Smooth muscle cell (in vitro differentiated cells): ENCODE measurements at regions not wholly inside any gene's neighbourhood (a gene's known extent, or its start where the extent isn't known, plus 50 kb on each side); places are given as distances from the start of the nearest gene placed in this dataset.

ENCODE experiments used
- DNase-seq: peaks from one replicate; lab custom pipeline; 2025; ENCODE audit not compliant: unreplicated experiment; lab: John Stamatoyannopoulos, UW
- H2AFZ ChIP-seq: fragments of 200-600 bp; sonication (generic); 2 replicates; pipeline ENCODE4 v1.6.0; 2016; ENCODE audit warnings: antibody characterized with exemption, low read depth, mild to moderate bottlenecking
- H3F3A ChIP-seq: fragments of 200-600 bp; sonication (generic); 2 replicates; pipeline ENCODE4 v1.6.0; 2017; ENCODE audit warnings: antibody characterized with exemption, low read depth
- H3K27ac ChIP-seq: fragments of 200-600 bp; sonication (generic); 2 replicates; pipeline ENCODE4 v1.5.1; 2016; ENCODE audit warnings: low read depth, mild to moderate bottlenecking
- H3K27me3 ChIP-seq: fragments of 200-600 bp; sonication (generic); 2 replicates; pipeline ENCODE4 v1.6.1; 2016; ENCODE audit warnings: low read depth, mild to moderate bottlenecking
- H3K36me3 ChIP-seq: fragments of 200-600 bp; sonication (generic); 2 replicates; pipeline ENCODE4 v1.5.1; 2016; ENCODE audit warnings: low read depth
- H3K4me1 ChIP-seq: fragments of 200-600 bp; sonication (generic); 2 replicates; pipeline ENCODE4 v1.5.1; 2016; ENCODE audit warnings: low read depth
- H3K4me2 ChIP-seq: fragments of 200-600 bp; sonication (generic); 2 replicates; pipeline ENCODE4 v1.6.0; 2016; ENCODE audit warnings: mild to moderate bottlenecking
- H3K4me3 ChIP-seq: fragments of 200-600 bp; sonication (generic); 2 replicates; pipeline ENCODE4 v1.5.1; 2016; ENCODE audit warnings: mild to moderate bottlenecking
- H3K79me2 ChIP-seq: fragments of 200-600 bp; sonication (generic); 2 replicates; pipeline ENCODE4 v1.6.0; 2016; ENCODE audit warnings: low read depth, mild to moderate bottlenecking
- H3K9ac ChIP-seq: fragments of 200-600 bp; sonication (generic); 2 replicates; pipeline ENCODE4 v1.6.0; 2016; ENCODE audit warnings: low read depth
- H3K9me3 ChIP-seq: fragments of 200-600 bp; sonication (generic); replicated peaks from 2 replicates; pipeline ENCODE4 v1.5.1; 2016; ENCODE audit warnings: low read depth
- H4K20me1 ChIP-seq: fragments of 200-600 bp; sonication (generic); 2 replicates; pipeline ENCODE4 v1.6.0; 2016; ENCODE audit warnings: low read depth
- WGBS: methylation state at CpG from one replicate; pipeline ENCODE4 v1.1.7; 2016; ENCODE audit warnings: low lambda C conversion rate; 5-methylcytosine and 5-hydroxymethylcytosine counted together
- TF ChIP-seq, protein P1 (sequence below): fragments of 200-600 bp; sonication (generic); IDR thresholded peaks from 2 replicates; pipeline ENCODE4 v1.5.1; 2017; ENCODE audit warnings: borderline replicate concordance, mild to moderate bottlenecking, antibody characterized with exemption; ENCODE audit not compliant: insufficient read depth, poor library complexity, severe bottlenecking

DNA sequence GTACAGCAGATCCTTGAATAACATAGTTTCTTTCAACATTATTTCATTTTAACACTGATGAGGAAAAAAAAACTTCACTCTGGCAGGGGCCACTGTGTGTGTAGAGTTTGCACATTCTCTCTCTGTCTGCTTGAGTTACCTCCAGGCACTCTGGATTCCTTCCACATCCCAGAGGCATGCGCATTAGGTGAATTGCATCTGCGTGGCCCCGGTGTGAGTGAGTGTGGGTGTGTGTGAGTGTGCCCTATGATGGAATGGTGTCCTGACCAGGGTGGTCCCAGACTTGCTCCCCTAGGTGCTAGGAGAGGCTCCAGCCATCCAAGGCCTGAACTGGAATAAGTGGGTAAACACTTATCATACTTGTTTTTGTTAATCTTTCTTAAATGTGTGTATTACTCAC is 90.6 kb upstream of the LRIG3 start:
- H3K9ac ChIP-seq = no peak overlapping the region
- no peak for DNase-seq
- H3F3A ChIP-seq = no peaks in the 10 kb centered on the region
- no peaks in the 10 kb centered on the region for H3K9me3 ChIP-seq
- H4K20me1 ChIP-seq = no peaks in the 10 kb centered on the region
- no peaks in the 10 kb centered on the region for H3K27me3 ChIP-seq
- no peak overlapping the region for H3K27ac ChIP-seq
- H3K79me2 ChIP-seq = no peaks in the 10 kb centered on the region
- TF ChIP-seq, protein P1, sequence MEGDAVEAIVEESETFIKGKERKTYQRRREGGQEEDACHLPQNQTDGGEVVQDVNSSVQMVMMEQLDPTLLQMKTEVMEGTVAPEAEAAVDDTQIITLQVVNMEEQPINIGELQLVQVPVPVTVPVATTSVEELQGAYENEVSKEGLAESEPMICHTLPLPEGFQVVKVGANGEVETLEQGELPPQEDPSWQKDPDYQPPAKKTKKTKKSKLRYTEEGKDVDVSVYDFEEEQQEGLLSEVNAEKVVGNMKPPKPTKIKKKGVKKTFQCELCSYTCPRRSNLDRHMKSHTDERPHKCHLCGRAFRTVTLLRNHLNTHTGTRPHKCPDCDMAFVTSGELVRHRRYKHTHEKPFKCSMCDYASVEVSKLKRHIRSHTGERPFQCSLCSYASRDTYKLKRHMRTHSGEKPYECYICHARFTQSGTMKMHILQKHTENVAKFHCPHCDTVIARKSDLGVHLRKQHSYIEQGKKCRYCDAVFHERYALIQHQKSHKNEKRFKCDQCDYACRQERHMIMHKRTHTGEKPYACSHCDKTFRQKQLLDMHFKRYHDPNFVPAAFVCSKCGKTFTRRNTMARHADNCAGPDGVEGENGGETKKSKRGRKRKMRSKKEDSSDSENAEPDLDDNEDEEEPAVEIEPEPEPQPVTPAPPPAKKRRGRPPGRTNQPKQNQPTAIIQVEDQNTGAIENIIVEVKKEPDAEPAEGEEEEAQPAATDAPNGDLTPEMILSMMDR = no peak
- no peaks in the 10 kb centered on the region for H3K4me1 ChIP-seq
- H3K36me3 ChIP-seq = no peaks in the 10 kb centered on the region
- WGBS = 49% methylated on average over 3 of the region's 3 CpGs
- no peak overlapping the region for H2AFZ ChIP-seq
- no peak overlapping the region for H3K4me2 ChIP-seq
- no peak overlapping the region for H3K4me3 ChIP-seq

DNA sequence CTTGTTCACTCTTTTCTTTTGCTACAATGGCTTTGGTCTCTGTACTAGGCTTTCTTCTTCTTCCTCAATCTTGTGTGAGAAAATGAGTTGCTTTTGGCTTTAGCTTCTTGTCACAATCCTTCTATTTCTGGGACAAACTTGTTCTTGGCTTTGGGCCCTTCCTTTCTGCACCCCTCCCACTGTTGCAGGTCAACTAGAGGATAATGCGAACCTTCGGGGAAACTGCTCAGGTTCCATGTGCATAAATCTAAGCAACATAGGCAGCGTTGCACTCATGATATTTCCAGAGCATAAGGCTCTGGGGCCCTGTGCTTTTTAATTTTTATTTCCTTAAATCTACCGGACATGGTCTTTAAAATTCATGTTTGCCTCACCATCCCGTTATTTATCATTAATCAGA is 89.8 kb upstream of the LRIG3 start:
- 78% methylated on average over 5 of the region's 5 CpGs for WGBS
- TF ChIP-seq, protein P1 = no peak
- Histone ChIP-seq H3K4me1 (no peaks in the 10 kb centered on the region), H3K9ac (no peak overlapping the region), H4K20me1 (no peaks in the 10 kb centered on the region), H3K27me3 (no peaks in the 10 kb centered on the region), H3K9me3 (no peaks in the 10 kb centered on the region), H3K4me3 (no peak overlapping the region), H2AFZ (no peak overlapping the region), H3K27ac (no peak overlapping the region), H3K79me2 (no peaks in the 10 kb centered on the region), H3F3A (no peaks in the 10 kb centered on the region), H3K4me2 (no peak overlapping the region), H3K36me3 (no peaks in the 10 kb centered on the region)
- no peak for DNase-seq

DNA sequence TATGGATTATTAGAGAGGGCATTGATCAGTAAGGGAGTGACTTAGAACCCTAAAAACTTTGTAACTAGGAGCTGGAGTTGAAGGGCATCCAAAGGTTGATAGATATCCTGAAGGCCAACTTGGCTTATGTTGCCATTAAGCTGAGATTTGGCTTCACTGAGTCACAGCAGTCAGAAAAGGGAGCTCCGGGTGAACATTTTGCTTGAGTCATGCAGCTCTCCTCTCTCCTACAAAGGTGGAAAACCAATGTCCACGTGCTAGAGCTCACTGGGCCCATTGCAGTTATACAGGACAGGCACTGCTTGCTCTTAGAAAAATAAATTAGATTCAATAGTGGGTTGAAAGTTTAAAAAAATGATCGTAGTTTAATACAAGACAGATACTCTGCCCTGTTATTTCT is 87.3 kb upstream of the LRIG3 start:
- Histone ChIP-seq H3K27me3 (no peaks in the 10 kb centered on the region), H4K20me1 (no peaks in the 10 kb centered on the region), H3K36me3 (no peaks in the 10 kb centered on the region), H3K79me2 (no peaks in the 10 kb centered on the region), H3K9ac (no peak overlapping the region), H3K4me1 (no peaks in the 10 kb centered on the region), H3K9me3 (no peaks in the 10 kb centered on the region), H2AFZ (no peak overlapping the region), H3K27ac (no peak overlapping the region), H3K4me2 (no peak overlapping the region), H3F3A (no peaks in the 10 kb centered on the region), H3K4me3 (no peak overlapping the region)
- TF ChIP-seq, protein P1 = no peak
- 42% methylated on average over 3 of the region's 3 CpGs for WGBS
- no peak for DNase-seq

DNA sequence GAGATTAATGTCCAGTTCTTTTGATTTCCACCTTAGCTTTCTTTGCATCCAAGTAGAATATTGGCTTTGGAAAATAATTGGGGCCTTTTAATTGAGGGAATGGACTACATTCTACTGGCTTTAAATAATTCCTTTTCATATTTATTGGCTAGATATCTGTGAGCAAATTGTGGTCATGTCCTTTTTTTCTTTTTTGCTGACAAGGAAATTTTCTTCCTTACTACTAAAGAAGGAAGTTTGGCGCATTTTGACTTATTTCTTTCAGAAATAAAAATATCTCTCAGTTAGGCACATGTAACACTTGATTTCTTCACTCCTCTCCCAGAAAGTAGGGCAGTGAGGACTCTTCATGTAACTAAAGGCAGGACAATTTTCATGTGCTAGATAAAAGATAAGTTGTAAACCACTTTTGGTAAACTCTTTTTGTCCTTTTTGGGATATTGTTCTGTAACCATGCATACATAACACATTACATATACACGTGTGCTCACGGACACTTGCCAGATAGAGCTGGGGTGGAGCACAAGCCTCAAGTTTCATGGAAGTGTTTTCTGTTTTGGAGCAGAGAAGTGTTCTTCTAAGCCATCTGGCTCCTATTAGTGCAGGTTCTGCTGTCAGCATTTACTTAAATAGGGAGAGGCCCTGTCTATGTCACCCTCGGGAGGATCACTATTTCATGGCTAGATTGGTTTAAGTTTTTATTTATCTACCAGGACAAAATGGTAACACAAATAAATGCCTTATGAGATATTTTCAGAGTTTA is 85.1 kb upstream of the LRIG3 start:
- no peak overlapping the region for H3K27ac ChIP-seq
- WGBS = 59% methylated on average over 4 of the region's 4 CpGs
- no peaks in the 10 kb centered on the region for H3K79me2 ChIP-seq

More for the DNA sequence above, 85.1 kb upstream of the LRIG3 start:
- H3K9ac ChIP-seq = no peak overlapping the region
- H4K20me1 ChIP-seq = no peaks in the 10 kb centered on the region
- DNase-seq = no peak
- H3K4me1 ChIP-seq = no peaks in the 10 kb centered on the region
- H3K27me3 ChIP-seq = no peaks in the 10 kb centered on the region
- H2AFZ ChIP-seq = no peak overlapping the region
- H3K36me3 ChIP-seq = no peaks in the 10 kb centered on the region
- no peak overlapping the region for H3K4me3 ChIP-seq
- H3K9me3 ChIP-seq = no peaks in the 10 kb centered on the region
- no peak overlapping the region for H3K4me2 ChIP-seq
- H3F3A ChIP-seq = no peaks in the 10 kb centered on the region
- TF ChIP-seq, protein P1 = no peak
